ENCODE measurements at regions not wholly inside any gene's neighbourhood (a gene's known extent, or its start where the extent isn't known, plus 50 kb on each side); places are given as distances from the start of the nearest gene placed in this dataset.

DNA sequence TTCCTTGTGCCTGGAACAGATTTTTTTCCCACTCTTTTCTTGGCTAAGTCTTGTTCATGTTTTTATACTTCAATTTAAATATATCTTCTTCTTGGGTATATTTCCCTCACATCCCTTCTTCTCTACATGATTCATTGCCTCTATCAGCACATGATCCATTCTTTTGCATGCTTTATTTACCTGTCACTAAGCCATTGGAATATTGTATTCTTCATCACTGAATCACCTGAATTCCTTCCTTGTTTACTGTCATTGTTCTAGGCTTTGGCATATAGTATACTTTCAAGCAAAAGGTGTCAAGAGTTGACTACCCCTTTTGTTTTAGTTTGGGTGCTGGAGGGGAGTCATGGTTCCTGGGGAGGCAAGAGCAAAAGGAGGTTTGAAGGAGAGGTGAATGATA is 464.5 kb upstream of the LRRC7 start:
- no peak for TF ChIP-seq TCF12 (IDR thresholded peaks at IDR 0.05)
- TF ChIP-seq POLR2AphosphoS5 (IDR thresholded peaks at IDR 0.05; ENCODE audit: low read depth, low read length) = no peak
- TF ChIP-seq, protein P1, sequence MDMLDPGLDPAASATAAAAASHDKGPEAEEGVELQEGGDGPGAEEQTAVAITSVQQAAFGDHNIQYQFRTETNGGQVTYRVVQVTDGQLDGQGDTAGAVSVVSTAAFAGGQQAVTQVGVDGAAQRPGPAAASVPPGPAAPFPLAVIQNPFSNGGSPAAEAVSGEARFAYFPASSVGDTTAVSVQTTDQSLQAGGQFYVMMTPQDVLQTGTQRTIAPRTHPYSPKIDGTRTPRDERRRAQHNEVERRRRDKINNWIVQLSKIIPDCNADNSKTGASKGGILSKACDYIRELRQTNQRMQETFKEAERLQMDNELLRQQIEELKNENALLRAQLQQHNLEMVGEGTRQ (IDR thresholded peaks at IDR 0.05; ENCODE audit: borderline replicate concordance, low read depth, low read length) = no peak
- no peak for TF ChIP-seq TAF1 (IDR thresholded peaks at IDR 0.05; ENCODE audit: borderline replicate concordance, low read depth, low read length)
- TF ChIP-seq JUND (IDR thresholded peaks at IDR 0.05) = no peak
- no peak for TF ChIP-seq RAD21 (IDR thresholded peaks at IDR 0.05; ENCODE audit: low read length)
- no peak for TF ChIP-seq CTCF (IDR thresholded peaks at IDR 0.05)
- no peak for TF ChIP-seq TEAD4 (IDR thresholded peaks at IDR 0.05; ENCODE audit: borderline replicate concordance, insufficient read depth)
- TF ChIP-seq EZH2phosphoT487 (IDR thresholded peaks at IDR 0.05; ENCODE audit: borderline replicate concordance, low read depth) = no peak
- TF ChIP-seq, protein P2, sequence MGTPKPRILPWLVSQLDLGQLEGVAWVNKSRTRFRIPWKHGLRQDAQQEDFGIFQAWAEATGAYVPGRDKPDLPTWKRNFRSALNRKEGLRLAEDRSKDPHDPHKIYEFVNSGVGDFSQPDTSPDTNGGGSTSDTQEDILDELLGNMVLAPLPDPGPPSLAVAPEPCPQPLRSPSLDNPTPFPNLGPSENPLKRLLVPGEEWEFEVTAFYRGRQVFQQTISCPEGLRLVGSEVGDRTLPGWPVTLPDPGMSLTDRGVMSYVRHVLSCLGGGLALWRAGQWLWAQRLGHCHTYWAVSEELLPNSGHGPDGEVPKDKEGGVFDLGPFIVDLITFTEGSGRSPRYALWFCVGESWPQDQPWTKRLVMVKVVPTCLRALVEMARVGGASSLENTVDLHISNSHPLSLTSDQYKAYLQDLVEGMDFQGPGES (IDR thresholded peaks at IDR 0.05; ENCODE audit: low read depth, low read length) = no peak
- no peak for TF ChIP-seq RXRA (IDR thresholded peaks at IDR 0.05; ENCODE audit: borderline replicate concordance, low read depth)
- no peak for TF ChIP-seq NRF1 (IDR thresholded peaks at IDR 0.05; ENCODE audit: low read depth, low read length)

All from SK-N-SH (cell line).